Suppressor macrophage (primary cell): ENCODE measurements at regions not wholly inside any gene's neighbourhood (a gene's known extent, or its start where the extent isn't known, plus 50 kb on each side); places are given as distances from the start of the nearest gene placed in this dataset.
"Not testable (repeated sequence)": the region's sequence is repeated elsewhere in the genome, so short reads cannot be mapped to it uniquely, and the experiment has no call there.

ENCODE experiments used
- DNase-seq, 4 experiments: peaks; one replicate each; pipeline ENCODE4 v3.0.0-alpha.2; 2020 to 2022

- DNase-seq = no peak
Measured at GRCh38 chr19:30244533-30244932, 127.7 kb upstream of the ZNF536 start.

GRCh38 chr19:30245401-30246039, 126.7 kb upstream of the ZNF536 start:
- DNase-seq = no peak

GRCh38 chr19:30249911-30250310, 122.3 kb upstream of the ZNF536 start:
- DNase-seq = no peak

- no peak for DNase-seq
Measured at GRCh38 chr19:30252214-30252613, 120.0 kb upstream of the ZNF536 start.

GRCh38 chr19:30253581-30253996, 118.6 kb upstream of the ZNF536 start:
- DNase-seq = no peak

GRCh38 chr19:30254158-30254557, 118.0 kb upstream of the ZNF536 start:
- DNase-seq = no peak

- no peak for DNase-seq
Measured at GRCh38 chr19:30254789-30255188, 117.4 kb upstream of the ZNF536 start.

GRCh38 chr19:30255791-30256495, 116.2 kb upstream of the ZNF536 start:
- no peak for DNase-seq

GRCh38 chr19:30256496-30256850, 115.7 kb upstream of the ZNF536 start:
- no peak for DNase-seq

- DNase-seq = no peak
Measured at GRCh38 chr19:30263830-30264381, 108.3 kb upstream of the ZNF536 start.

GRCh38 chr19:30265918-30266317, 106.3 kb upstream of the ZNF536 start:
- not testable (repeated sequence) for DNase-seq

- no peak for DNase-seq
Measured at GRCh38 chr19:30266687-30267086, 105.5 kb upstream of the ZNF536 start.

GRCh38 chr19:30267332-30267731, 104.9 kb upstream of the ZNF536 start:
- DNase-seq = no peak

GRCh38 chr19:30268601-30269000, 103.6 kb upstream of the ZNF536 start:
- no peak for DNase-seq

- no peak for DNase-seq
Measured at GRCh38 chr19:30269638-30270037, 102.5 kb upstream of the ZNF536 start.

GRCh38 chr19:30271816-30272215, 100.4 kb upstream of the ZNF536 start:
- DNase-seq = no peak

GRCh38 chr19:30272554-30272953, 99.6 kb upstream of the ZNF536 start:
- no peak for DNase-seq

GRCh38 chr19:30273184-30273583, 99.0 kb upstream of the ZNF536 start:
- DNase-seq = no peak

- no peak for DNase-seq
Measured at GRCh38 chr19:30274987-30275386, 97.2 kb upstream of the ZNF536 start.

GRCh38 chr19:30276011-30276882, 95.9 kb upstream of the ZNF536 start:
- no peak for DNase-seq

- DNase-seq = no peak
Measured at GRCh38 chr19:30276883-30277280, 95.3 kb upstream of the ZNF536 start.

- DNase-seq = no peak
Measured at GRCh38 chr19:30277941-30278881, 94.0 kb upstream of the ZNF536 start.
